Mucosa of gallbladder (tissue), 1 donor: ENCODE measurements at regions not wholly inside any gene's neighbourhood (a gene's known extent, or its start where the extent isn't known, plus 50 kb on each side); places are given as distances from the start of the nearest gene placed in this dataset.

Experiments used
- DNase-seq: peaks from one replicate; pipeline ENCODE4 v3.0.0-alpha.2; 2020; ENCODE audit warnings: low spot score
- donor health status: DM: no; HTN: no; CAD: no.

GRCh38 chr1:90780981-90781380, 63.9 kb upstream of the BARHL2 start:
- no peak for DNase-seq

- no peak for DNase-seq
Observed at GRCh38 chr1:90779573-90779972, 62.5 kb upstream of the BARHL2 start.

DNA sequence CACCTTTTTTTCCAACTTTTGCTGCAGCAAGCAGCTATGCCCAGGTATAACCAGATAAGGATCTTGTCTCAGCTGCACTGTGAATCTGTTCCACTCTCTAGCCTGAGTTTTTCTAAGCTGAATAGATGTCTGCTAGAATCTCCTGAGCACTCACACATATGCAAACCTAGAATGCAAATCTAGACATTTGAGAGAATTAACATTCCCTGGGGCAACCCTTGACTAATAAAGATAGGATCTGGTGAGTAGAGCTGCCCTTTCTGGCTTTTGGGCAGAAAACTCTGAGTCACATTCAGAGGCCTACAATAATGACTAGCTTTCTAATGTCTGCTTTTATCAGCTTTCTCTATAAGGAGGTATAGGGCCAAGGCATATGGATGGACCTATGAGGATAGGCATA, 61.4 kb upstream of the BARHL2 start:
- DNase-seq: no peak

DNA sequence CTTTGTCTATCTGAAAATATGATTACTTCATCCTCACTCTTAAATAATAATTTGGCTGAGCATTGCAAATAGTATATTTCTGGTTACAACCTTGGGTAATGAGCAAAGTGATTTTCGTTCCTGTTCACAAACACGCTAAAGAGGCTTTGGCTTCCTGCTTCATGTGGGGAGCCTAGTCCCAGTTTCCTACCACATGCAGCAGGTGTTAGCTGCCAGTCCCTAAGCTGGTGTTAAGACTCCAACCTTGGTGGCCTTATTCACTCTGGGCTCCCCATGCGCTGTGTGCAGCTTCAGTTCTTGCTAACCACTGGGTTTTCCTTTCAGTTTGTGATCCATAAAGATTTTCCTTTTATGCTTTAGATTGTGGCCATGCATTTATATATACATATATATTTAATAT, 56.7 kb upstream of the BARHL2 start:
- no peak for DNase-seq

DNA sequence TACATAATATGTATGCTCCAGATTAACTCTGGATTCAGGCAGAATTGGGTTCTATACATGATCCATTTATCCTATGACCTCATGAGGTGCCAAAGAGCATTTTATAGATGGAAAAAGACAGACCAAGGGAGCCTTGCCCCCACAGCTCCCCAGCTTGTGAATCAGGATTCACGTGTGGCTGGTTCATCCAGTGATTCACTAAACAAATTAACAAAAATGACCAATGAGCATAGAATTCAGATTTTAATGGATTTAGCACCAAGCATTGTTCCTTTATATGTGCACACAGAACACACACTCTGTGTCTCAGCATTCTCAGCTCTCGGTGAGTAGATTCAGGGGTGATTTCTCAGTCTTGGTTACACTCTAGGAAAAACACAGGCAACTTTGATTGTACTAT, 51.7 kb upstream of the BARHL2 start:
- no peak for DNase-seq

- DNase-seq: no peak
Observed at GRCh38 chr1:90768098-90768497, 51.0 kb upstream of the BARHL2 start.
